ENCODE measurements at regions not wholly inside any gene's neighbourhood (a gene's known extent, or its start where the extent isn't known, plus 50 kb on each side); places are given as distances from the start of the nearest gene placed in this dataset.

DNA sequence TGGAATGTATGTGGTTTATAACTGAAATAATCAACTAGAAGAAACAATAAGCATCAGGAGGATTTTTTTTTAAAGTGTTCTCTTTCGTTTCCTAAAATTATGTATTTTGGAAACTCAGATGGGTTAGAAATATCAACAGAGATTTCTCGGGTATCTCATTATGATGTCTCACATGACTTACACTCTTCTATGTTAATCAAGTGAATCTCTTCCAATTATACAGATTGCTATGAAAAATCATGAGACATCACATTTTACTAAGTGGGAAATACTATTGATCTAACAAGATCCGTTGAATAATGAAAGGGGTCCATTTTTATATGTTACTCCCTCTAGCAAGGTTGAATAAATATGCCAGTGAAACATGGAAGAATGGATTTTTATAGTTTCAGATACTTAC is 54.7 kb upstream of the NRIP1 start:
- DNase-seq = no peak

GRCh38 chr21:15121097-15121654 is 56.4 kb upstream of the NRIP1 start:
- no peak for DNase-seq

DNA sequence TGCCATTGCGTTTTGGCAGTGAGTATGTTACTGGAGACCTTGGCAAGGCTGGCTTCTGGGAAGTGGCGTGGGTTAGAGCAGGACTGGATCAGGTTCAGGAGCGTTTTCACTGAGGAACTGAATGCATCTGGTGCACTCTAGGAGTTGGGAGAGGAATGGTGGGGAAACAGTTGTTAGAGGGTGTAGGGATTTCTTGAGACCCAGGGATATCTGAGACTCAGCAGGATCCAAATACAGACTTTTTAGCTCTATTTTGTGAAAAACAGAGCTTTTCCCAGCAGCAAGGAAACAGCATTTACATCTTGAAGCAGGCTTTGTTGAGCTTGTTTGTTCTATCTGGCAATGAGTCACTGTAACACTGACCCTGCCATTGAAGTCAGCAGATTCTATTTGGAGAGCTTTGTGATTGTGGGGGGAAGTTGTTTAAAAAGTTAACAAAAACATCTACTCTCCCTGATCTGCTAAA is 56.9 kb upstream of the NRIP1 start:
- DNase-seq = no peak

- DNase-seq = no peak
Measured at GRCh38 chr21:15122241-15122640, 57.4 kb upstream of the NRIP1 start.

- no peak for DNase-seq
Measured at GRCh38 chr21:15124731-15125130, 59.9 kb upstream of the NRIP1 start.

- DNase-seq = no peak
Measured at GRCh38 chr21:15126948-15127347, 62.1 kb upstream of the NRIP1 start.

- DNase-seq = no peak
Measured at GRCh38 chr21:15127437-15127836, 62.6 kb upstream of the NRIP1 start.

DNA sequence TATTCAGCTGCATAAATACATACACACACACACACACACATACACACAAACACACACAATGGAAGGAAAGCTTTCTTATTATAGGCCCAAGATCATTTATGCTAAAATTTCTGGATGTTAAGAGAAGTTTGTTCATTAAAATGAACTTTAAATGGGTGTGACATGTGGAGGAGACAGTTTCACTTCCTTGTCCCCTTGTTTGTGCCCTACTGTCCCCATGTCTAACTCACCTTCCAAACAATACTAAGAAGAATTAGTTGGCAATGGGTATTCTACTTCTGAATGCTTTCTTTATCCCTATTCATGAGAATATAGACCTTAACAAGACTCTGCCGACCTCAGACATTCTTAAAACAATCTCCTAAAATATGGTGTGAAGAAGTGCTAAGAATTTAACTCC is 63.5 kb upstream of the NRIP1 start:
- peak; percentile 31 for DNase-seq

GRCh38 chr21:15128714-15129113 is 63.9 kb upstream of the NRIP1 start:
- peak; percentile 72 for DNase-seq

GRCh38 chr21:15130326-15130725 is 65.5 kb upstream of the NRIP1 start:
- no peak for DNase-seq

DNA sequence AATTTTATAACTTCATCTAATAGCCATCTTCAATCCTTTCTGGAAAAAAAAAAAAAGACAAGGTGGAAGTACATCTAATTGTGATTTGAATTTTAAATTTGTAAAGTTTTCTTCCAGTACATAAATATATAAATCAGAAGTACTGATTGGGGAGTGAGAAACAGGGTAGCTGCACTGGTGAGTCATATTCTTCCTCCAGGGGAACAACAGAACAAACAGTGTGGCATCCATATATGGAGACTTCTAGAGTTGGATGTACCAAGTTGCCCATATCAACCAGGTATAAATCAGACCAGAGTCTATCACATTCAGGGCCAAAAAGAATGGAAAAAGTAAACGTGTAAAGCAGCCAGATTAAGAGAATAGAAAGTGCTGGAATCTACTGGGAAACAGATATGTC is 66.0 kb upstream of the NRIP1 start:
- DNase-seq = peak; percentile 25

DNA sequence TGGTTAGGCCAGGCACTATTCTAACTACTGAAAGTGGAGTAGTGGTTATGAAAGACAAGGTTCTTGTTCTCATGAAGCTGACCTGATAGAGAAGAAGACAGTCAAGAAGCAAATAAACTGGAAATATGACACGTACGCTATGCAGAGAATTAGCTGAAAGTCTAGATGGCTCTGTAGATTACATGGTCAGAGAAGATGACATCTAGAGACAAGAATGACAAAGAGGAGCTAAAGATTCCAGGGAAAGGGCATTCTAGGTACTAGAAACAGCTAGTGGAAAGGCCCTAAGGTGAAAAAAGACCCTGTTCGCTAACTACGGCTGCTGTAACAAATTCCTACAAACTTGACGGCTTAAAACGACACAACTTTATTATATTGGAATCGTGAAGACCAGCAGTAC is 68.0 kb upstream of the NRIP1 start:
- DNase-seq = no peak

GRCh38 chr21:15134701-15135470 is 70.1 kb upstream of the NRIP1 start:
- peak; percentile 71 for DNase-seq

DNA sequence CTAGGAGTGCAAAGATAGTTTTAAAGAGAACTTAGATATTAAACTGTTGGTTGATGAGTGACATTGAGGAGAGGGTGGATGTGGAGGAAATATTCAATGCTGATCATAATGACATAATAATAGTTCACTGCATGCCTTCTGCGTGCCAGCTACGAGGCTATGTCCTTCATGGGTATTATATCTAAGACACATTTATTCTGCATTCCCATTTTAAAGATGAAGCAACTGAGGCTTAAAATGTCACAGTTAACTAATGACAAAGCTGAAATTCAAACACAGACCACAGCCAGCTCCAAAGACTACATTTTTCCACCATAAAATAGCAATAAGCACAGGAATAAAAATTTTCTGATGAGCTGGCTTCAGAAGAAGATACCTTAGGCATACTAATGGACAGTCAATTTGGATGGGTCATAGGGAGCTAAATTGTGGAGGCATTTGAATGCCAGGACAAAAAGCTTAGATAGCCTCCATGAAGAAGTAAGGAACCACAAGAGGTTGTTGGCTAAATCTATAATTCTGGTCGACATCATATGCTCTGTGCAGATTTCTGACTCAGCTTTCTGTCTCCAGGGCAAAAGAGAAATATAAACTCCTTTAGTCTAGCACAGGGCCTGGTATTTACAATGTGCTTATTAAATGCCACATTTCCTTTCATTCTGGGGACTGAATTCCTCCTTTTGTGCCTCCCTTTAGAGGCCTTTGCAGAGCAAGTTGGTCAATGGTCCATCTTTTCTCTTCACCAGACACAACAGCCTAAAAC is 71.2 kb upstream of the NRIP1 start:
- no peak for DNase-seq

DNA sequence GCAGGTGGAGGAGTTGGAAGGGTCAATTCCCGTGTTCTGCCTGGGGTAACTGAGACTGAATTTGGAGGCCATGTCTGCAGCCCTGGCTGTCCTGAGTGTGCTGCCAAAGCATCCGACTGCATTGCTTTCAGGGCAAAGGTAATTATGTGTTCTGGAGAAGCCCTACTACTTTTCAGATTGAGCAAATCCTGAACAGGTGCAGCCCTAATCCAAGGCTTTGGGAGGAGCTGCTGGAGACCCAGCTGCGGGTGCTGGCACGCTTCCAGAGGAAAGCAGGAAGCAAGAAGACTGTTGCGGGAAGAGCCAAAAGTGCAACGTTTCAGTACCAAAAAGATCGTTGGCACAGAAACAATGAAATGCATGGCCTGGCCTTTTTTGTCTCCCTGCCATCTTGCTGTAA is 73.7 kb upstream of the NRIP1 start:
- DNase-seq = no peak

DNA sequence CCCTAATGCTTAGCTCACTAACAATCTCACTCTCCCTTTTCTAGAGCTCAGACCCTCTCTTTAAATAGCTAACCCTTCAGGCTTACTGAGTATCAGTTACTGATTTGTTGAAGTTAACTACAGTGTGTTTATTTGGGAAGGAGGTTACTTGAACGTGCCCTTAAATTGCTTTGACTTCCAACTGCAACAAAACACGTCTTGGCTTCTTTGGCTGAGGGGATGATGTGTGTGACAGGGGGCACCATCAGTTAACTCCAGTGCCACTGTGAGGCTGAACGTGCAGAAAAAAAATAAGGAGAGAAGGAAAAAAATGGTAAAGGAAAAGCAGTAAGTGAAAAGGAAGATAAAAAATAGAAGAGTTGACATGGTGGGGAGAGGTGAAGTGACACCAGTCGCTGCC is 75.1 kb upstream of the NRIP1 start:
- DNase-seq = no peak

DNA sequence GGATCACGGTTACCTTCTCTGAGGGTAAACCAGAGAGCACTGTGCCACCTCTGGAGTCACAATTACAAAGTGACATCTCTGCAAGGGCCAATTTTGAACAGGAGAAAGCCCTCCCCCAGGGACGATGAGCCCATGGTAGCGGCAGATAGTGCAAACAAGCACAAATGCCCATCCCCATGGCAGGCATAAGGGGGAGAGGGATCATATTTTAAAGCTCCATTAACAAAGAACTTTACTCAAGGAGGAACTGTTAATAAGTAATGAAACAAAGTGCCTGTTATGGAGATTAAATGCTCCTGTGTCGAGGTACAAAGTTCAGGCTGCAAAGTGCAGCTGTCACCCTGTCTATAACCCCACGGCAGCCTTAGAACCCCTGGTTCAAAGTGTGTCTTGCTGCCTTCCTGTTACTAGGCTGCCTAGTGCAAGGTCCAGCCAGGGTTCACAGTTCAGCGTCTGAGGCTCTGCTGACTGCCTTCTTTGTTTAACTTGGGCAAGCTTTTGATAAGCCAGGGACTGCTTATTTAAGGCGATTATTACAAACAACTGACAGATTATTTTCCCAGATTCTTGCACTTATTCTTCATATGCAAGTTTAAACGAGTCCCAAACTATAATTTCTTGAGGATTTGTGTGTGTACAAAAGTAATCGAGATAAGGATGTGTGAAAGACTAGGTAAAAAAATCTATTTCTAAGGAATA is 75.7 kb upstream of the NRIP1 start:
- DNase-seq = no peak

DNA sequence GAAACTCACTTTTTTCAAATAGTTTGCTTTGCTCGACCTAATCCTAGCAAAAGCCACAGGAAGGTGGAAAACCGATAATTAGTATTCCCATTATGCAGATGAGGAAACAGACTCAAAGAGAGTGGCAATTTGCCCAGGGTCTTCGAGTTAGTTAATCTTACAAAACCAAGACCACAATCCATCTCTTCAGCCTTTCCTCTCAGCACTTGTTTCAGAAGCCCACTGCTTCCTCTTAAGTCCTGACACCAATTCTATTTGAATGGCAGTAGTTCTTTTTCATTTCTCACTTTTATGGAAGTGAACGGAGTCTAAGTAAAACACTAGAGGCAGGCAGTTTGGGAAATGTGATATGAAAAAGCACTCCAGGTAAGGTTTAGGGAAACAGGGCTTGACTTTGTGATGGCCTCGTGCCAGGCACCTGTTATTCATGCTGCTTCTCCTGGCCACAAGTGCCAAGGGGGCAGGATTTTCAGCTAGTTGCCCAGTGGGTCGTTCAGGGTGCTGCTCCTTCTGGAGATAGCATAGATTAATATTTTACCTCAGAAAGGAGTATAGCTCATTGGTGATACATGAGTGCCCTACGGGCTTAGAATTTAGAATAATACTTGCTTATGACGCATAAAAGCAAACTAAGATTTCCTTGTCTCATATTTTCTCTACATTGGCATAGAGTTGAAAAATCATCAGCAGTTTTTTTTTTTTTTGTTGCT is 76.6 kb upstream of the NRIP1 start:
- DNase-seq = no peak

GRCh38 chr21:15144026-15144425 is 79.2 kb upstream of the NRIP1 start:
- no peak for DNase-seq

- no peak for DNase-seq
Measured at GRCh38 chr21:15148437-15148836, 83.6 kb upstream of the NRIP1 start.

DNA sequence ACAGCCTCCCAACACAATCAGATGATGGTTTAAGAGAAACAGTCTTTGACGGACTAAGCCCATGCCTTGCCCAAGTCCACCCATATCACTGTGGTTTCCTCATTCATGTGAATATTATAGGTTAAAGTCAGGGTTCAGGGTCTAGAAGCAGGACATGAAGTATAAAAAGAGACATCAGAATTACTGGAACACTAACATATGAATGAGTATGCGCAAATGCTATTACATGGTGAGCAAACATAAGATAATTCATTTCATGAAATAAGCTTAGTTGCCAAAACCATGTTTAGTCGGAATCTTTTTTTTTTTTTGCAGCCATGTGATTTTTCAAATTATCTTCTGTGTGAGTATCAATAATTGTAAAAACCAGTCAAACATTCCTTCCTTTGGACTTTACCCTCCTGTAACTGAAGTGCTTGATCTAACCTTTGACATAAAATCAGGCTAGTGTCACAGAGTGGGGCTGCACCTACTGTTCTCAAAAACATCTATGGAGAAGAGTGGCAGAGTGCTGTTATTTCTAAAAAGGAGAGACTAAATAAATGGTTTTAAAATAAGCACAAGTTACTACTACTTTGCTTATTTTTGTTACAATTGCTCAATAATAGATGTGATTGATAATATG is 84.9 kb upstream of the NRIP1 start:
- no peak for DNase-seq

GRCh38 chr21:15151385-15152103 is 86.7 kb upstream of the NRIP1 start:
- DNase-seq = no peak

Data from inflammatory macrophage treated with lipopolysaccharide for 4 hours (primary cell).